GM18519 (cell line): ENCODE measurements at regions not wholly inside any gene's neighbourhood (a gene's known extent, or its start where the extent isn't known, plus 50 kb on each side); places are given as distances from the start of the nearest gene placed in this dataset.

Source experiments
- ATAC-seq: cut with Tn5 transposase; IDR thresholded peaks from one replicate; pipeline ENCODE4 v1.9.1; 2021; ENCODE audit warnings: mild to moderate bottlenecking, moderate library complexity; ENCODE audit not compliant: unreplicated experiment, low FRiP score

DNA sequence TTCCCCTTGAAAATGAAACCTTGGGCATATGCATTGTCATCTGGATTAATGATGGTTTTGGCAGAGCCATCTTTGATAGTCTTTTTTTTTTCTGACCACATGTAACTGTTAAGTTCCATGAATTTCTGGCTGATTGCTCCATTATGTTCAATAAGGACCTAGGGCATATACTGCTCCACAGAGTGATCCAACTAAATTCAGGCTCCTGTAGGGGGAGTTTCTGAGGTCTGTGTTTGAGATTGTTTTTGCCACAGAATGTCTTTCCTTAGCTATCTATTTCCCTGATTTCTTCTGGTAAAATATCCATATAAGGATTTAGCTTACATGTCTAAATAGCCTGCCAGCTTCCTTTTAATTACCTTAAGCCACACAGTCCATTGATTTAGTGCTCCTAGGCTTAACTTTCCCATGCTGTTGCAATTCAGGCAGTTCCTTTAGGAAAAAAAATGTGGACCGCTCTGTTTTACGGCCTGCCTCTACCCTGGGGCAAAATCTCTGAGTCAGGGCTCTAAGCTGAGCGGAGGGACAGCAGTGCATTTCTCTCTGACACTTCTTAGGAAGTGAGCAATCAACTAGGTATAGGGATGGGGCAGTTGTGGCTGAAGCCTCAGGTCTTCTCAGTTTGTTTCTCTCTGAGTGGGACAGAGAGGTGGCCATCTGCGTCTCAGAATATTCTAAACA, 796.2 kb downstream of the NR2F2 start:
- no peak for ATAC-seq

DNA sequence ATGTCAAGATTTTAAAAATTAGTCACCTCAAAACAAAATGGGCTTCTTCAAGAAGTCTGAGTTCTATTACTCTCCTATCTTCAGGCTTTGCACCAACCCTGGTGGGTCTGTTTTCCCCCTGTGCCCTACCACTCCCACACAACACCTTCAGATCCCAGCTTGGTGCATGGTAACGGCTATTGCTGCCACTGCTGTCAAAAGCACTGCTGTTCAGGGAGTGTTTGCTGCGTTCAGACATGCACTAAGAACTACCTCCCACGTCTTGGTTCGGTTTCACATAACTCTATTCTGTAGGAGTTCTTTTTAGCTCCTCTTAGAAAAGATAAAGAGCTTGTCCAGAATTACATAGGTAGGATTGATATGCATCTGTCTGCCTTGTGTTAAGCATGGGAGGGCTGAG, 799.2 kb downstream of the NR2F2 start:
- no peak for ATAC-seq

DNA sequence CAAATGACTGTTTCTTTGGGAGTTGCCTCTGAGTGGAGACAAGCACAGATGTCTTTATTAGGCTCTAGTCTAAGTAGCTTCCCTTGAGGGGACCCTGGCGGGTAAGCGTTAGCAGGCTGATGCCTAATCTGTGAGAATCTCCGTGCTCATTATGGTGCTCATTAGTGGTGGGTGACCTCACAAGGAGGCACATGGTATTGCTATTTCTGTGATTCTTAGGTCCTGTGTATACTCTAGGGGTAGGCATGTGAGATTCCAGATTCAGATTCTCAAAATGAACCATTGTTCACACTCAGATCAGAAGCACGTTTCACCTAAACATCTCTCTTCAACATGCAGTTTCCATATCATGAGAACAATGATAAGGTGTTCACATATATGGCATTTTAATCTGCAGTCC, 809.7 kb downstream of the NR2F2 start:
- no peak for ATAC-seq

DNA sequence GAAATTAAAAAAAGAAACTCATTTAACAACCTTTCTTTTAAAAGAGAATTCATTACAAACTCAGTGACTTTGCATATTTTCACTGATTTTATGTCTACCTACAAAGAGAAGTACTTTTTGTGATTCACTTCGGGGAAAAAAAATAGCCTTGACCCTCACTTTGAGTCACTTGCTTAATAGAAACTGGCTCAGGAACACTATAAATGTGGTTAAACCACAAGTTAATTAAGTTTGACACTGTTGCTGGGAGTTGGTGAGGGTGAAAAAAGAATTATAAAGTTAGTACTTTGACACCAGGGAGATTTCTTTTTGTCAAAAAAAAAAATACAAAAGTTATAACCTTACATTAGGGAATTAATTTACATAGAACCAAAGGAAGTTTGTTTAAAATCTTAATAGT, 810.9 kb downstream of the NR2F2 start:
- ATAC-seq = no peak

DNA sequence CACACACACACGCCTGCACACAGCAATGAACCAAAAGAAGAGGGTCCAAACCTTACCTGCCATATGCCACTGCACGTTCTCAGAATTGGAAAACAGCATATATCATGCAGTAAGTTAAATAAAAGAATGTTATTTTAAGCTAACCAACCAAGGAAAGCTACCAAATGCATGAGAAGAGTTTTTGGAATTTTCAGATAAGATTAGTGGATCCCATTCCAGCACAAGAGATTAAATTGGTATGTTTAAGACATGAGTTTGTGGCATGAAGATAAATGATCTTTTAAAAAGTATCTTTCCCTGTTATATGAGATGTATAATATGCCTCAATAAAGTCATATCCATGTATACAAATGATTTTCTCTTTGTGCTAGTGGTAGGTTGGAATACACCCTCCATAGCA, 811.4 kb downstream of the NR2F2 start:
- ATAC-seq = no peak

DNA sequence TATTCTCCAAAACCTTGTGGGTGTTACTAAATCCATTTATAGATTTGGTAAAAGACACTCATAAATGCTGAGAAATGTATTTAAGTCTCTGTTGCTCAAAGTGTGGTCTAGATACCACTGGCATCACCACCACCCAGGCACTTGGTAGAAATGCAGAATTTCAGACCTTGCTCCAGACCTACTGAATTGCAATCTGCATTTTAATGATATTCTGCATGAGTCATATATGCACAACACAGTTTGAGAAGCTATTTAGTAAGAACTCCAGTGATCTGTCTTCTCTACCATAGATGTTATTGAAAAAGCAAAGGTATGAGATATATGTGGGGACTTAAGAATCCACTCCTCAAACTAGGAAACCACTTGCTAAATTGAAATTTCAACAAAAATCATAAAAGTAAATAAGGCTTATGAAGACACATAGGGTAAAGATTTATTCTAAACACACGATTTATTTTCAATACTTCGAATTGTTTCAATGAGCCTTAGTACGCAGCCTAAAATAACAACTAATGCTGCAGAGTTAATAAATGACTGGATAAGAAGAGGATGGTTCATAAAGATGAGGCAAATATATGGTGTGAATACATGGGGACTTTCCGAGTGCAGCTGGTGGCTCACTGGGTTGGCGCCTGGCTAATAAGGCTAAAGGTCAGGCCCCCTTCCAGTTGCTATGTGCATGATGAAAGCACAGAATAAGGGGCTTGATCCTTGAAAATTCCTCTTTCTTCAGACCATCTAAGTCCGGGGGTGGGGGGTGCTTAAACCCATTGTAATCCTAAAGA, 813.3 kb downstream of the NR2F2 start:
- no peak for ATAC-seq

DNA sequence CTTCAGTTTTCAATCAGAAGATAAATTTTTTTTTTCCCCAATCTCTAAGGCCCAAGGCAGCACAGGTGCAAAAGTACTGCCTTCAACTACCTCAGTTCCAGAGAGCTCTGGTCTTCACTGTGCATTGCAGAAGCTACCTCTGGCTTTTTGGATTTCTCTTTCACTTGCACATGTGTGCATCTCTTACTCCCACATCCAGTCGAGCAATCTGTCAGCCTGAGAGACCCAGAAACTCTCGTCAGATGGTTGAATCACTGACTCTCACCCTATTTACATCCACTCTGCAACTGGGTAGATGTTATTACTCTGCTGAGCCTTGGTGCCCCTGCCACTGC, 813.8 kb downstream of the NR2F2 start:
- no peak for ATAC-seq

DNA sequence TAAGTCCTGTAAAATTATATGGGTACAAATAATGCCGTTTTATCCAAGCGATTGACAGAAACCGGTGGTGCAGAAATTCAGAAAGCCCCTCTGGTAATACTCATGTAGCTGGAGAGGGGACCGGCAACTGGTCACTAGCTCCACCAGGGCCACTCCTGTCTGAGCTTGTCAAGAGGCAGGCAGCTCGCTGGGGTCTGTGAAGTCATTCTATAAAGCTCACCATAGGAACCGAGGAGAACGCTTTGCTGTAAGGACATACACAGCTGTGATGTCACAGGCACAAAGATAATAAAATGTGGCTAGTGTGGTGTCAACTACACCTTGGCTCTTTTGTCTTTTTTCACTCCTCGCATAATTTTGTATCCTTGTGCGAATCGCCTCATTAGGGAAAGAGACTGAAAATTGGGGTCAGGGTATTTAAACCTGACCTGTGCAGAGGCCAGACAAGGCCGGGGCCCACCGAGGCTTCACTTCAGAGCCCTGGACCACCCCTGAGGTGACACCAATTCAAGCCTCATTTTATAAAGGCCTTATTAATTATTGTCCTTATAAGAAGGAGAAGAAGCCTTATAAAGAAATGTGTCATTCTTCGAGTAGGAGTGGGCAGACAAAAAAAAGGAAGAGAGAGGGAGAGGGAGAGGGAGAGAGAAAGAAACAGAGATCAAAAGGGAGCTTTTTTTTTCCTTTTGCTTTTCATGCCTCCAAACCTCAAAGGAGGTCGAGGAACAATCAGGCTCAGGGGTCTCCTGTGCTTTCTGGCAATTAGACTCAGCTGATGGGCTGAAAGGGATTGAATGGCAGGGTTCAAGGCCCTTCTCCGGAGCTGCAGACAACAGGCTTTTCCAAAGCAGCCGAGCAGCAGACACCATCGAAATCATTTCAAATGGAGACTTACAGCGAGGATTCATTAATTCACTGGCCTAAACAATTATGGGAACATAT, 813.3 kb upstream of the ARRDC4 start:
- ATAC-seq = no peak

DNA sequence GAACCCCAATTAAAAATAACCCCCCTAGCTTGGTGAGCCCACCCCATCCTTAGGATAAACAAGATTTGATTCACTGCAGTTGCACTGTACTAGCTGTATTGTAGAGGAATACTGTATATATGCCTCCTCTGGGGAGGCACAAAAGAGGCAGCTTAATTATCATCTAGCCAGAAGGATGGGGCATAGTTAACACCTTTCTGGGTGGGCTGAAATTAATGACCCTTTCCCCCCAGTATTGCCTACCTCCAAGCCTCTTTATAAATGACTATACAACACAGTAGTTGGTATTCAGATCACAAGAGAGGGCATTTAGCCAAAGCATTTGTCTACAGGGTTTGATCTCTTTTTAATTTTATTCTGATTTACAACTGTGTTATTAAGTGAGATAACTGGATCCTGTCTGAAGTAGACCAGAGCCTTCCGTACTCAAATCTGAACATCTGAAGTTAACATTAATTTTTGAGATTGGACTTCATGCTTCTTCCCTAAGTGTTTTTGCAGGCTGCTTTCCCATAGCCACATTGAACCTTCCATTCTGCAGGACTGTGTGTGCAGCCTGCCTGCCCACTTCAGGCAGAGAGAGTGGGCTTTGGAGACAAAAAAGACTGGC, 807.0 kb upstream of the ARRDC4 start:
- ATAC-seq = no peak

DNA sequence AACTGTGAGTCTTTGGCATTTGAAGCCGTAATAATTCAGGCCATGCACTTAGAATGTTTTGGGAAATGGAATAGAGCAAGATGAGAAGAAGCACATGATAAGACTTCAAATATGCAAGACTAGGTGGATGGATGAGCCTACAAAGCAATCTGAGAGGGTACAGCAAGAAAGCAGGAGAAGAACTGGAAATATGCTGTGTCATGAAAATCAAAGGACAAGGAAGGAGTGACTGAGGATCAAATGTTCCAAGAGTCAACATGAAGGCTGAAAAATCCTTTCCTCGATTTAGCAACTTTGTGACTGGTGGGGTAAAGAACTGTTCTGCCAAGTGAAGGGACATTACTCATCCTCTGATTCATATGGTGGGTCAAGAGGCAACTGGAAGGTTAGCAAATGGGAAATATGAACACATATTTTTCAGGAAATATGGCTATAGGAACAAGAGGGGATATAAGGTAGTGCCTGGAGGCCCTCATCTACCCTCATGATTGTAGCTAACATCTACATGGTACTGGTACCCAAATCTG, 803.7 kb upstream of the ARRDC4 start:
- ATAC-seq = no peak

DNA sequence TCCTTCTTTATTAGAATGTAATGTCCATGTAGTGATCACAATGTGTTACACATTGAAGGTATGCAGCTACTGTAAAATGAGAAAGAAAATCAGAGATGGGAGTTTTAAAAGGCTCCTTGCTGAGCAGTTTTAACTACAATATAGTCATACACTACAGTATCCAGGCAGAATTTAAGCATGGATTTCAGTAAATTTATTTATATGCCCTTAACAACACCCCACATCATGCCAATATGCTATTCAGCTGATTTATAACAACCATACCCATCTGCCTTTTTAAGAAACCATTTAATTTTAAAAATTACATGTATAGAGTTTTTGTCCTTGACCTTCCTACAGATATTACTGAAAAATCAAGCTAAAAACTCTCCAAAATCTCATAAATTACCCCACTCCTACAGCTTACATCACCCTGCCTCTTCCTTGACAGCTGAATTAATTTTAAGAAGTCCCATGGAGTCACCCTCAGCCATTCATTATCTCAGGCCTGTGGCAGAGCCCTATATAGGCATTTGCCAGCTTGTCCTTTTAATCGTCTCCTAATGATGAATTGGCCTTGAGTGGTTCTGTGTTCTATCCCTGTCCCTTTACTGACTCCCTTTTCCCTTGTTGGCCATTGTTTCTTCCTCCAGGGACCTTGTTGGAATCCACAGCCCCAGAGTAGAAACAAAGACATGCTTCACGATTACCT, 797.6 kb upstream of the ARRDC4 start:
- no peak for ATAC-seq

DNA sequence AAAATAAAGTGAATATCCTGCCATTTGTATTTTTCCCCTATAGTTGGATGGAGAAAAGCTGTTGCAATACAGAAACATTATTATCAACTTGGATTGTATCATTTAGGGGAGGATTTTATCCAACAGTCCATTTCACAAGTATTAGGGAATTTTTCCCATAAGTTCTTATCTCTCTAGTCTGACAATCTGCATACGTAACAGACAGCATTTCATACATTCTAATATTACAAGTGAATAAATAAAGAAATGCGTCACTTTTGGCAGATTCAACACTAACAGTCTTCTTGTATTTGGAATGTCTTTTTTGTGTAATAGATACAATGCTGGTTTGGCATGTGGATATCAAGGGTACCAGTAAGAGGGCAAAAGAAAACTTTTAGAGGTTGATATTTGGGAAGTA, 795.3 kb upstream of the ARRDC4 start:
- no peak for ATAC-seq

DNA sequence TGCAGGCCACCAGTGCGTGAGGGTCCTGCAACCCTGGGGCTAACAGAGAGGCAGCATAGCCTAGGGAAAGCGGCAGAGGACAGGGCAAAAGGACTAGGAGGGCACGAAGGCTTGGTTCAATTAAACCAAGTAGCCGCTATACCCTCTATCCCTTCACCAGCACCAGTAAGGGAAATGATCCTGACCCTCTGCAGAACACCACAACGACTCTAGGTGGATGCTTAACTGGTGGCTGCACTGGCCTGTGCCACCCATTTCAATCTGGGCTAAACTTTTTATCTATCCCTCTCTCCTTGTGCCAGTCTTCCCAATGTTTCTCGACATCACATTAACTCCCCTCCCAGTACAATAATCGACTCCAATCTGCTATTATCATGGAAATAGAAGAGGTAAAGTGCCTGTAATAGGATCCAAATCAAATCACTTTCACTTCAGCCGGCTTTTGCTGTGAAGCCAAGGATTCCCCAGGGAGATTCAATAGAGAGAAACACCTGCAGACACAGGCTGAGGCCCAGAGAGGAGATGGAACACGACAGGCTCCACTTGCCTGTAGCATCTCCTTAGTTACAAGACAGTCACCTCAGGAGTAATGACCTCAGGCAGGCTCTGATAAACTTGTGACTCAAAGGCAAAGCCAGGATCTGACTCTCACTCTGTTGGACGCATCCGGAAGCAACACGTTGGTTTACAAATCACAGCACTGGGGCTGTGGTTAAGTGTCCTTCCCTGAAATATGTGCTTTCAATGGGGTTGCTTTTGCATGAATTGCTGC, 791.6 kb upstream of the ARRDC4 start:
- ATAC-seq = no peak

DNA sequence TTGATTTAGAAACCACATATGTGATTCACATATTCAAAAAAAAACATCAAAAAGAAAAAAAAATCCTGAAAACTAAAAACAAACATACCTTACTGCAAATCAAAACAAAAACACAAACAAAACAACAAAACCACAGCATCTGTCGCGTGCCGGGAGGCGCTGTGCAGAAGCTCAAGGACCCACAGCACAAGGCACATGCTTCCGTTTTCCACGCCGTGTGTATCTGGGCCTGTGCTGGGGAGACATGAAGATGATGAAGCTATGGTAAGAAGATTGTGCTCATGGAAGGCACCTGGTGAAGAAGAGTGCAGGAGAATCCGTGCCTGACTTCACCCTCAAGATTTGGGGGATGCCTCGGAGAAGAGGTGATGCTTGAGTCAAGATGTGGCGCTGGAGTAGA, 788.9 kb upstream of the ARRDC4 start:
- ATAC-seq = no peak

DNA sequence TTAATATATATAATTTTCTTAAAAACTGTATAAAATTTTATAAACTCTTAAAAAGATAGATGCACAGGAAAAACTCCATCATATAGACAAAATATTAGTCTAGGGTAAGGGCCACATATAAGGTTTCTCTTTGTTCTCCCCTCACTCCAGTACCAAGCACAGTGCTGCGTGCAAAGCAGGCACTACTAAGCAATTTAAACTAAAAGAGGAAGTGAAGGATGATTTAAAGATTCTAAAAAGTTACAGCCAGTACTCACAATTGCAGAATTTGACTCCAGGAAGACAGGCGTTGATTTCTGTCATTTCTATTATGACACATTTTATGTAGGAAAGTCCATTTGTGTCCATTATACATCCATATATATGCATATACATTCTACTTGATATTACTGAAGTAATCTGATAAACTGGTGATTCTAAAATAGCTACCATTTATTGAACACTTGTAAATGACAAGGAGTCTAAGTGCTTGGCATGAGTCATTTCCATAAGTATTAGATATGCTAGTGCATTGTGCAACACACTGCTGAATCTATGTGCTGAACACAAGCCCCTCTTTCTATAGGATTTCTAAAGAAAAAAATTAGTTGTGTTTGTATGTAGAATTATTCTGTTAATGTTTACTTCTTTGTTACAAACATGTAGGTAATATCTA, 785.5 kb upstream of the ARRDC4 start:
- ATAC-seq = no peak

DNA sequence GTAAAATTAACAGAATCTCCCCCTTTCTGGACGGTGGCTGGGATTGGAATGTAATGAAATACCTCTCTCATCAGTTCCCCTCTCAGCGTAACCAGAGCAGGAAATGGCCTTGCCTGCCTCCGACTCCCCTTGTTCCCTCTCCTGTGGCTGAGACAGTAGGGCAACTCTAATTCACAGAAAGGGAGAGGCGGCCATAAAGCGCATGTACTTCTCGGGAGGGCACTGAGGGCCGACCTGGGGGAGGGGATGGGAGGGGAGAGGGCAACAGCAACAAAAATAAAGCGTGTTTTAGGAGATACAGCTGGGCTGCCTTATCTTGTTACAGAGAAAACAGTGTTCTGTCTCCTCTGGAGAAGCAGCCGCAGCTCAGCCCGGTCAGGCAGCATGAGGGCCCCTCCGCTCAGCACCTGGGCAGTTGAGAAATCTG, 783.3 kb upstream of the ARRDC4 start:
- ATAC-seq = no peak

DNA sequence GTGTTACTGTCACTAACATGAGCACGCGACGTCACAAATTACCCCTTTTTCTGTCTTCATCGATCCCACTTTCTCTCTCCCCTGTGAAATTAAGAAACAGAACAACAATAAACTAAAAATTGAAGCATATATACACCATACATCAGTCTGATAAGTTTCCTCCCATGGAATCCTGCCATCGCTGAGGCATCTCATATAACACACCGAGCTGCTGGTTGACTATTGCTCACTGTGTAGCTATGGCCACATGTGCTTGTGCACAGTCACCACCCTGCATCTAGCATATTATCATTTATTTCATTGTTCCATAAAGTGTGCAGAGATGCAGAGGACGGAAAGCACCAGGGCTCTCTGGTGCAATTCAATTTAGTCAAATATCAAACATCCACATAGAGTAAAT, 777.9 kb upstream of the ARRDC4 start:
- no peak for ATAC-seq

DNA sequence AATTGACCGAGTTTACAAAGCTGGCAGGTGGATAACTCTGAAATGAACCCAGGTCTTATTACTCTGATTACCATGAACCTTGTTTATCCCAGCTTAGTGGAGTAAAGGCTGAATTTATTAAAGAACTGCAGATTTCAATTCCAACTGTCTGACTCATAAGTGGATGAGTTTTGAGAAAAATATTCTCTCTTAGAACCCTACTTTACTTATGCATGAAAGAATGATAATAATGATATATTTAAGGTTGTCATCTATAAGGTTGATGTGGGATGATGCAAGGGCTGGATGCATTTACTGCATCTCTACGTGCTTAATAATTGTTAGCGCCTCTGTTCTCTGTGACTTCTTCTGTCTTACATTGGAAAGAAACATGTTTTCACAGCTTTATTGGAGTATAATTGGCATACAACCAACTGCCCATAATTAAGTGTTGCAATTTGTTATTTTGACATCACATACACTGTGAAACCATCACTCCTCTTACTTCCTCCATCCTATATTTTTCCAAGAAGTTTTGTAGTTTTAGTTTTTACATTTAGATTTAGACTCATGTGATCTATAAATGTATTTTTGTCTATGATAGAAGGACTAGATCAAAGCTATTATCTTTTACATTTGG, 771.2 kb upstream of the ARRDC4 start:
- no peak for ATAC-seq
